PFSK-1 (cell line): ENCODE measurements at regions not wholly inside any gene's neighbourhood (a gene's known extent, or its start where the extent isn't known, plus 50 kb on each side); places are given as distances from the start of the nearest gene placed in this dataset.

ENCODE experiments used
- POLR2AphosphoS5 ChIP-seq: IDR thresholded peaks from 2 replicates; pipeline ENCODE4 v1.6.1; 2012; ENCODE audit warnings: low read depth, mild to moderate bottlenecking, control low read depth, low read length, moderate library complexity
- REST ChIP-seq, 2 experiments: IDR thresholded peaks; 2 replicates each; pipeline versions ENCODE4 v1.6.1 to v1.8.0; 2011 to 2012; ENCODE audit warnings: low read depth in 2 of 2, low read length in 2 of 2, control low read depth in 1 of 2, inconsistent platforms in 1 of 2, mild to moderate bottlenecking in 1 of 2, moderate library complexity in 1 of 2; ENCODE audit not compliant: insufficient read depth in 1 of 2
- SIN3A ChIP-seq: IDR thresholded peaks from 2 replicates; pipeline ENCODE4 v1.6.1; 2012; ENCODE audit warnings: mild to moderate bottlenecking, low read length, moderate library complexity, borderline replicate concordance; ENCODE audit not compliant: insufficient read depth
- TAF1 ChIP-seq: IDR thresholded peaks from 2 replicates; pipeline ENCODE4 v1.6.1; 2012; ENCODE audit warnings: low read length, control low read depth, borderline replicate concordance; ENCODE audit not compliant: insufficient read depth

DNA sequence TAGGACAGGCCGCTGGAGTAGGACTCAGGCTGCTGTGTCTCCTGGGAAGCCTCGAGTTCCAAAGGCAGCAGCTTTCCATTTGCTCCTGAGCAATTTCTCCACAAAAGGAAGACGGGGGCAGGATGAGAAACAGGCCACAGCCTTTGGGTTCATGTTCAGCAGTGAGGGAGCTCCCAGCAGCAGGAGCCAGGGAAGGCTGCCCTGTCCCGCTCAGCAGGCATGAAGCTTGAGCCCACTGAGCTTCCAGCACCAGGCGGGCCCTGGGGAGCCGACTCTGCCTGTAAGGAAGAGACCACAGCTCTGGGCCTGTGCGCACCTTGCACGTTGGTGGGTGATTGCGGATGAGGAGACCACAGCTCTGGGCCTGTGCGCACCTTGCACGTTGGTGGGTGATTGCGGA is 527.2 kb downstream of the TCERG1L start:
- TF ChIP-seq REST (IDR thresholded peaks at IDR 0.05; ENCODE audit: insufficient read depth in 1 of 2, low read depth in 2 of 2, low read length in 2 of 2) (no peak), SIN3A (no peak), POLR2AphosphoS5 (no peak), TAF1 (no peak)
